NCI-H69 (cell line): ENCODE measurements at regions not wholly inside any gene's neighbourhood (a gene's known extent, or its start where the extent isn't known, plus 50 kb on each side); places are given as distances from the start of the nearest gene placed in this dataset.

ENCODE experiments used
- DNase-seq: peaks from one replicate; lab custom pipeline; 2025; lab: John Stamatoyannopoulos, UW

- DNase-seq = no peak
These were observed 193.6 kb upstream of the CARD18 start for GRCh38 chr11:105333153-105333552.

- DNase-seq = no peak
These were observed 192.6 kb upstream of the CARD18 start for GRCh38 chr11:105332171-105332570.

- DNase-seq = no peak
These were observed 188.5 kb upstream of the CARD18 start for GRCh38 chr11:105328061-105328460.

- no peak for DNase-seq
These were observed 184.6 kb upstream of the CARD18 start for GRCh38 chr11:105324156-105324555.

- DNase-seq = no peak
These were observed 182.1 kb upstream of the CARD18 start for GRCh38 chr11:105321696-105322095.

GRCh38 chr11:105315287-105315686, 175.7 kb upstream of the CARD18 start:
- DNase-seq = no peak

GRCh38 chr11:105312266-105312665, 172.7 kb upstream of the CARD18 start:
- no peak for DNase-seq

- DNase-seq = no peak
These were observed 159.1 kb upstream of the CARD18 start for GRCh38 chr11:105298630-105299029.

GRCh38 chr11:105298174-105298573, 158.6 kb upstream of the CARD18 start:
- no peak for DNase-seq

- DNase-seq = no peak
These were observed 157.9 kb upstream of the CARD18 start for GRCh38 chr11:105297463-105297862.

- DNase-seq = no peak
These were observed 157.2 kb upstream of the CARD18 start for GRCh38 chr11:105296806-105297205.

- DNase-seq = no peak
These were observed 156.8 kb upstream of the CARD18 start for GRCh38 chr11:105296386-105296785.

- no peak for DNase-seq
These were observed 143.1 kb upstream of the CARD18 start for GRCh38 chr11:105282658-105283057.

GRCh38 chr11:105274631-105275030, 135.1 kb upstream of the CARD18 start:
- DNase-seq = no peak

GRCh38 chr11:105273660-105274280, 134.2 kb upstream of the CARD18 start:
- no peak for DNase-seq

GRCh38 chr11:105269862-105270261, 130.3 kb upstream of the CARD18 start:
- no peak for DNase-seq

GRCh38 chr11:105268404-105269062, 129.0 kb upstream of the CARD18 start:
- DNase-seq = no peak

GRCh38 chr11:105265845-105266244, 126.3 kb upstream of the CARD18 start:
- no peak for DNase-seq

- no peak for DNase-seq
These were observed 121.4 kb upstream of the CARD18 start for GRCh38 chr11:105260976-105261375.

- DNase-seq = no peak
These were observed 106.3 kb upstream of the CARD18 start for GRCh38 chr11:105245781-105246315.

GRCh38 chr11:105244160-105244825, 104.7 kb upstream of the CARD18 start:
- DNase-seq = no peak

- no peak for DNase-seq
These were observed 101.6 kb upstream of the CARD18 start for GRCh38 chr11:105241136-105241535.

- DNase-seq = no peak
These were observed 97.1 kb upstream of the CARD18 start for GRCh38 chr11:105236664-105237063.
